Liver (tissue), 8 donors: ENCODE measurements at regions not wholly inside any gene's neighbourhood (a gene's known extent, or its start where the extent isn't known, plus 50 kb on each side); places are given as distances from the start of the nearest gene placed in this dataset.
"Not testable (repeated sequence)": the region's sequence is repeated elsewhere in the genome, so short reads cannot be mapped to it uniquely, and the experiment has no call there.

Experiments
- DNase-seq: peaks from one replicate; pipeline ENCODE4 v3.0.0-alpha.2; 2017; ENCODE audit warnings: low spot score
- H3K27ac ChIP-seq, 2 donors: one replicate each; pipeline ENCODE4 v1.7.0; 2013; ENCODE audit warnings: inconsistent platforms in 2 of 2, low read length in 2 of 2, control low read depth in 1 of 2, low read depth in 1 of 2, mild to moderate bottlenecking in 1 of 2
- H3K27me3 ChIP-seq, 4 donors: one replicate each; pipeline versions ENCODE4 v1.6.1 to v1.7.0; 2013; ENCODE audit warnings: low read length in 3 of 4, inconsistent platforms in 1 of 4, mild to moderate bottlenecking in 1 of 4, moderate library complexity in 1 of 4; ENCODE audit not compliant: control insufficient read depth in 4 of 4, insufficient read depth in 4 of 4
- H3K36me3 ChIP-seq, 4 donors: one replicate each; pipeline versions ENCODE4 v1.6.1 to v1.7.0; 2013; ENCODE audit warnings: low read length in 3 of 4, mild to moderate bottlenecking in 3 of 4, low read depth in 1 of 4, moderate library complexity in 1 of 4; ENCODE audit not compliant: control insufficient read depth in 4 of 4, insufficient read depth in 3 of 4
- H3K4me1 ChIP-seq, 4 donors: one replicate each; pipeline versions ENCODE4 v1.6.1 to v1.7.0; 2013; ENCODE audit warnings: low read length in 3 of 4, mild to moderate bottlenecking in 3 of 4, moderate library complexity in 1 of 4; ENCODE audit not compliant: control insufficient read depth in 4 of 4, insufficient read depth in 4 of 4
- H3K4me3 ChIP-seq, 3 donors: one replicate each; pipeline versions ENCODE4 v1.6.1 to v1.7.0; 2013; ENCODE audit warnings: low read length in 3 of 3, control low read depth in 1 of 3, low read depth in 1 of 3, mild to moderate bottlenecking in 1 of 3
- H3K9ac ChIP-seq, 2 donors: one replicate each; pipeline ENCODE4 v1.7.0; 2013; ENCODE audit warnings: low read length in 2 of 2, mild to moderate bottlenecking in 2 of 2, moderate library complexity in 2 of 2, control low read depth in 1 of 2, low read depth in 1 of 2
- H3K9me3 ChIP-seq, 4 donors: one replicate each; pipeline versions ENCODE4 v1.6.1 to v1.7.0; 2013; ENCODE audit warnings: low read length in 3 of 4; ENCODE audit not compliant: control insufficient read depth in 4 of 4
- ATF3 ChIP-seq: IDR thresholded peaks from 2 replicates; pipeline ENCODE4 v1.6.1; 2016; ENCODE audit warnings: antibody characterized with exemption
- CTCF ChIP-seq: fragments of 150-350 bp; IDR thresholded peaks from 2 replicates; pipeline ENCODE4 v1.5.1; 2017; ENCODE audit warnings: improper control_type of control experiment, low read depth, low read length; ENCODE audit not compliant: missing input control
- EGR1 ChIP-seq, 2 donors: IDR thresholded peaks; 2 replicates each; pipeline ENCODE4 v1.6.1; 2016 to 2018; ENCODE audit warnings: antibody characterized with exemption in 2 of 2, low read depth in 2 of 2
- FOXA1 ChIP-seq: IDR thresholded peaks from 2 replicates; pipeline ENCODE4 v1.6.1; 2016; ENCODE audit warnings: antibody characterized with exemption
- FOXA2 ChIP-seq: IDR thresholded peaks from 2 replicates; pipeline ENCODE4 v1.6.1; 2016; ENCODE audit warnings: antibody characterized with exemption
- GABPA ChIP-seq, 2 donors: IDR thresholded peaks in 1 of 2; conservative IDR thresholded peaks in 1 of 2; 2 replicates each; pipeline ENCODE4 v1.6.1; 2016; ENCODE audit warnings: antibody characterized with exemption in 2 of 2, mild to moderate bottlenecking in 1 of 2, moderate library complexity in 1 of 2
- HNF4A ChIP-seq, 2 donors: conservative IDR thresholded peaks; 2 replicates each; pipeline ENCODE4 v1.6.1; 2016; ENCODE audit warnings: antibody characterized with exemption in 2 of 2, mild to moderate bottlenecking in 2 of 2
- HNF4G ChIP-seq: IDR thresholded peaks from 2 replicates; pipeline ENCODE4 v1.6.1; 2016; ENCODE audit warnings: antibody characterized with exemption
- JUND ChIP-seq, 2 donors: IDR thresholded peaks; 2 replicates each; pipeline ENCODE4 v1.6.1; 2016; ENCODE audit warnings: antibody characterized with exemption in 2 of 2
- MAX ChIP-seq: IDR thresholded peaks from 2 replicates; pipeline ENCODE4 v1.6.1; 2016; ENCODE audit warnings: antibody characterized with exemption
- NR2F2 ChIP-seq: IDR thresholded peaks from 2 replicates; pipeline ENCODE4 v1.6.1; 2016; ENCODE audit warnings: antibody characterized with exemption
- RAD21 ChIP-seq, 2 donors: IDR thresholded peaks; 2 replicates each; pipeline ENCODE4 v1.6.1; 2016; ENCODE audit warnings: antibody characterized with exemption in 2 of 2, mild to moderate bottlenecking in 2 of 2
- REST ChIP-seq: IDR thresholded peaks from 2 replicates; pipeline ENCODE4 v1.6.1; 2016; ENCODE audit warnings: antibody characterized with exemption, mild to moderate bottlenecking
- RXRA ChIP-seq, 2 donors: IDR thresholded peaks; 2 replicates each; pipeline ENCODE4 v1.6.1; 2017 to 2018; ENCODE audit warnings: antibody characterized with exemption in 2 of 2, mild to moderate bottlenecking in 1 of 2
- SP1 ChIP-seq: IDR thresholded peaks from 2 replicates; pipeline ENCODE4 v1.6.1; 2018; ENCODE audit warnings: antibody characterized with exemption, mild to moderate bottlenecking
- TAF1 ChIP-seq: conservative IDR thresholded peaks from 2 replicates; pipeline ENCODE4 v1.6.1; 2016; ENCODE audit warnings: antibody characterized with exemption, mild to moderate bottlenecking
- YY1 ChIP-seq: IDR thresholded peaks from 2 replicates; pipeline ENCODE4 v1.6.1; 2016; ENCODE audit warnings: antibody characterized with exemption, mild to moderate bottlenecking
- ZBTB33 ChIP-seq: IDR thresholded peaks from 2 replicates; pipeline ENCODE4 v1.6.1; 2016; ENCODE audit warnings: antibody characterized with exemption
- WGBS: extraction: QIAGEN DNeasy Blood & Tissue Kit; methylation state at CpG from one replicate; pipeline ENCODE4 v1.1.7; 2013; 5-methylcytosine and 5-hydroxymethylcytosine counted together
- donor health status: healthy.
- donor health status: healthy.
- donor health status: healthy.
- donor health status: healthy.
- donor health status: healthy.

- Histone ChIP-seq H3K4me3 (no peak overlapping the region), H3K36me3 (no peaks in the 10 kb centered on the region), H3K9ac (no peak overlapping the region), H3K27ac (no peak overlapping the region), H3K4me1 (no peaks in the 10 kb centered on the region), H3K27me3 (no peaks in the 10 kb centered on the region), H3K9me3 (no peaks in the 10 kb centered on the region)
- TF ChIP-seq MAX (no peak), TAF1 (no peak), EGR1 (IDR thresholded peaks at IDR 0.05; ENCODE audit: low read depth in 2 of 2) (no peak), ATF3 (no peak), FOXA1 (no peak), JUND (IDR thresholded peaks at IDR 0.05) (no peak), NR2F2 (no peak), ZBTB33 (no peak), RAD21 (IDR thresholded peaks at IDR 0.05) (no peak), CTCF (no peak), HNF4G (no peak), SP1 (no peak), RXRA (IDR thresholded peaks at IDR 0.05) (no peak), FOXA2 (no peak), YY1 (no peak), REST (no peak), HNF4A (conservative IDR thresholded peaks at IDR 0.05) (no peak), GABPA (IDR thresholded peaks at IDR 0.05 in 1 of 2, conservative IDR thresholded peaks at IDR 0.05 in 1 of 2) (no peak)
- 56% methylated on average over 7 of the region's 7 CpGs for WGBS
- DNase-seq, result no peak
These were observed 434.7 kb downstream of the FUT8 start for GRCh38 chr14:65847075-65847847.

- 80% methylated on average over 3 of the region's 3 CpGs for WGBS
- DNase-seq, H3K4me1 ChIP-seq, H3K9ac ChIP-seq, H3K4me3 ChIP-seq, H3K36me3 ChIP-seq, H3K9me3 ChIP-seq, H3K27me3 ChIP-seq, H3K27ac ChIP-seq: not testable (repeated sequence)
These were observed 435.4 kb downstream of the FUT8 start for GRCh38 chr14:65847931-65848330.
